NCI-H1105 treated with DMSO at 0.1 percent for 48 hours (cell line): ENCODE measurements at regions not wholly inside any gene's neighbourhood (a gene's known extent, or its start where the extent isn't known, plus 50 kb on each side); places are given as distances from the start of the nearest gene placed in this dataset.

Experiments used
- DNase-seq: peaks from one replicate; lab custom pipeline; 2025; lab: John Stamatoyannopoulos, UW

DNA sequence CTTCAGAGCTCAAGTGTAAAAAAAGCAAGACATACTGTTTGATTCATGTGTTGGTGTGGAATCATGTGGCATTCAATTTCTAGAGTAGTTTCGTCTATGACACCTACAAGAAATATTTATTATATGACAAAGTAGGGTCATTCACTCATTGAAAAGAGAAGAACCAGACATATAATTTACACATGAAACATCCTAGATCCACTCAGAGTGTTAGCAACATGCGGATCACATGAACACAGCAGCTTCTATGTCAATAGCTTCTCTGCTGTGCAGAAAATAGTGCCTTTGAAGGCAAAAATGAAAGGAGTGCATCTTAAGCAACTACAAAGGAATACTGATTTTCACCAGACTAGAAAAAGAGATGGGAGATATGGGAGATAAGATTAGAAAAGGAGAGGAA, 569.8 kb downstream of the RPS29 start:
- no peak for DNase-seq

- DNase-seq = no peak
Observed at GRCh38 chr14:49014476-49014875, 571.7 kb downstream of the RPS29 start.

GRCh38 chr14:49008363-49008762, 577.8 kb downstream of the RPS29 start:
- DNase-seq = no peak

GRCh38 chr14:48991141-48991540, 595.0 kb downstream of the RPS29 start:
- DNase-seq = no peak

DNA sequence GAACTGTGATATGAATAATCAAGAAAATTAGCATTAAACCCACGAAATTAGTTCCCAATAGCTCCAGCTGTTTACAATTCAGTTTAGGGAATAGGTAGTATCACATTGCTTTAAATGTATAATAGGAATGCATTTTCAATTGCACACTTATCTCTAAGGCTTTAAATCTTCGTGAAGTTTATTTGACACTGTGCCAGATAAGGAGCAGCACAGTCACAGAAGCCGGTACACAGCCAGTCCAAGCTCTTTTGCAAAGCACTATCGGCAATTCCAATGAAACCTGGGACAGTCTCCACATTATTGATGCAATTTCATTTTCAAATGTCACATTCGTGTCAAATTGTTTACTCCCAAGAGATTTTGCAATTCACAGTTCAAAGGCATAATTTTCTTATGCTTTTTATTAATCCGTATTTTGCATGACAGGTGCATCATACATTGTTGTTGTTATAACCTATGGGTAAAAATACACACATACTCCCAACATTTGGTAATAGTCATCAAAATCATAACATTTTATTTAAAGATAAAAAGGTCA, 602.8 kb downstream of the RPS29 start:
- peak; percentile 46 for DNase-seq

DNA sequence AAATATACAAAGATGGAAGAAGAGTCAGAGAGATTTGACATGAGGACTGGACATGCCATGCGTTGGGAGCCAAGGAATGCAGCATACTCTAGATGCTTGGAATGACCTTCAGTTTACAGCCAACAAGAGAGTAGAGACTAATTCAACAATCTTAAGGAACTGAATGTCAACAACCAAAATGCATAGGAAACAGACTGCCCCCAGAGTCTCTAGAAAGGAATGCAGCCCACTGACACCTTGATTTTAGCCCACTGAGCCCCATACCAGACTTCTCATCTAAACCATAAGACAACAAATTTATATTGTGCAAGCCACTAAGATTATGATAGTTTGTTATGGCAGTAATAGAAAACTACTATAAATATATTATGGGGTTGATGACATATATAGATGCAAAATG, 611.2 kb downstream of the RPS29 start:
- no peak for DNase-seq

- no peak for DNase-seq
Observed at GRCh38 chr14:48973151-48973550, 613.0 kb downstream of the RPS29 start.

GRCh38 chr14:48970943-48971342, 615.2 kb downstream of the RPS29 start:
- DNase-seq = no peak

DNA sequence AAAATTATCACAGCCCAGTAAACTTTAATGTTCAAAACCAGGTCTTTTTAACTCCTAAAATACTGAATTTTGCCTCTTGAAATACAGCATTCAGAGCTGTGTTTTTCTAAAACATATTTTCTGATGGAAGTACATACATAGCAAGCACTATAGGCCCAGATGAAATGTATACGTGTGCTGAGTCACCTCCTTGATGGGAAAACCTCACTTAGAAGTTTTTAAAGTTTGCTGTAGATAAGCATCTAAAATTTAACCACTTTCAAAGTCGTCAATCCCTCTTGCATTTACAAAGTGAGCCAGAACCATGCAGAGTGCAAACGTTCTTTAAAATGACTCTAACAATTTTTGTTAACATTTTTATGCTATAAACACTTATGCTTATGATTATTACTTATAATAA, 618.8 kb downstream of the RPS29 start:
- no peak for DNase-seq

- no peak for DNase-seq
Observed at GRCh38 chr14:48963231-48963790, 622.9 kb downstream of the RPS29 start.

GRCh38 chr14:48957486-48957885, 628.7 kb downstream of the RPS29 start:
- DNase-seq = no peak

GRCh38 chr14:48955857-48956256, 630.3 kb downstream of the RPS29 start:
- DNase-seq = no peak

DNA sequence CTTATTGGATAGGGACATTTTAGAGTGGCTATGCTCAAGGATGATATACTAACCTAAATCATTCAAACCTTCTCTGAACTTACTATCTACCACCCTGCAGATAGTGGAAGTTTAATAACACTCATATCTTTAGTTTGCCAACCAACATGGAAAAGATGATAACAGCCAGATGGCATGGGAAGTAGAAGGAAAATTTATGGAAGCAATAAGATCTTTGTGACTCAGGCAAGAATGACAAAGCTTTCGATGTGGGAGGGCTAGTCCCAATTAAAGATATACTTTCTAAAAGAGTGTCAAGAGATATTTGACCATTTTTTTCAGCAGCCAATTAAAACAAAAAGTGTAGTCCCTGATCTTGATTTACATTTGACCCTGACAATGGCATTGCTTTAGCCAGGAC, 631.7 kb downstream of the RPS29 start:
- DNase-seq = no peak

GRCh38 chr14:48944809-48945208, 641.4 kb downstream of the RPS29 start:
- no peak for DNase-seq

DNA sequence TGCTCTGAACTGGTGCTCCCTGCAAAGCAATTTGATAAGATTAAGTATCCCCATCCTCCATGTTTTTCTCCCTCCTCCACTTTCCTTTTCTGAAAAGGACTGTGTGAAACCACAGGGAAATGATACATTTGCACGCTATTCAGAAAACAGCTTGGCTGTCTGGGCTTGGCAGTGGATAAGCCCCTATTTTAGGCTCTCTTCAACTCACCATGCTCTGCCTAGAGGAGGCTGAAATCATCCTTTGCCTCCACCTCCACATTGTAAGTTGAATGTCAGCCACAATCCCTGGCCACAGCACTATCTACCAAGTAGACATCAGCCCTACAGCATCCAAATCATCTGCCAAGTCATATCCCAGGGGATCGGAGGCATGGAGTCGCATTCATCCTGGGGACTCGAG, 642.3 kb downstream of the RPS29 start:
- no peak for DNase-seq

DNA sequence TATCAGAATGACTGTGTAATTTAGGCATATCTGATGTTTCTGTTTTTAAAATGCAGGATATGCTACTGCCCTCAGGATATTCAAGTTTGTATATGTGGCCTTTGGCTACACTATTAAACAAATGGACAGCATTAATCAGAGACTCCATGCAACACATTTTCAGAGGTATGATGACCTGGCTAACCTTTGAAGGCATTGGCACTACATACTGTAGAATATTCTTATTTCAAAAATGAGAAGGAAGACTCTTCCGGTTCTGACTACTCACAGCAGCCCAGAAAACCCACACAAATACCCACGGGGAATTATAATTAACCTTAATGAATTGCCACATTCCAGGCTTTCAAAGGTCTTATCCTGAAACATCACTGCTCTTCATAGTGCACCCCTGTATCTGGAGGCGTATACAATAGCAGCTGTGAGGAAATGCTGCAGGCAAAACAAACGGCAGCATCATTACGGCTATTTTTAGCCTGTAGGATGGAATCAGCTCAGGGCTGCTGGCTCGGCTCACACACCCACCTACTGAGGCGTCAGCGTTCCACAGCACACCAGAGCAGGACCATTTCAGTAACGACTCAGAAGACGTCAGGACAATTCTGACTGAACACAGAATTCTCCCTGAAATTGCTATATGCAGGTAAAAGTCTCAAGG, 648.5 kb downstream of the RPS29 start:
- DNase-seq = no peak

- no peak for DNase-seq
Observed at GRCh38 chr14:48936849-48937248, 649.3 kb downstream of the RPS29 start.

DNA sequence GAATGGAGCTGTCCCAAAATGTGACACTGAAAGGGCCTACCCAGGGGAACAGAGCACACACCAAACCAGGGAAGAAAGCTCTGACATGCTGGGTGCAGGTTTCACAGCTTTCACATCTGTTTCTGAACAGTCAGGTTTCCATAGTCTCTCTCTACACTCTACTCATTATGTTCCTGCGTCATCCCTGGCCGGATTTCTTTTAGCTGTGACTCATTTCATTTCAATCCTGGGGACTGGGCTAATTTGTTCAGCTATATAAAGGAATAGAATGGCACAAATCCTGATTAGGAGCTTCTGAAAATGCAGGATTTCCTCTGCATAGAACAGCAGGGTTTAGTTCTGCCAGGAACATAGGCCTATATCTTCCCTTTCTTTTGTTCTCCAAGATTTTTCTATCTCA, 649.8 kb downstream of the RPS29 start:
- DNase-seq = no peak

DNA sequence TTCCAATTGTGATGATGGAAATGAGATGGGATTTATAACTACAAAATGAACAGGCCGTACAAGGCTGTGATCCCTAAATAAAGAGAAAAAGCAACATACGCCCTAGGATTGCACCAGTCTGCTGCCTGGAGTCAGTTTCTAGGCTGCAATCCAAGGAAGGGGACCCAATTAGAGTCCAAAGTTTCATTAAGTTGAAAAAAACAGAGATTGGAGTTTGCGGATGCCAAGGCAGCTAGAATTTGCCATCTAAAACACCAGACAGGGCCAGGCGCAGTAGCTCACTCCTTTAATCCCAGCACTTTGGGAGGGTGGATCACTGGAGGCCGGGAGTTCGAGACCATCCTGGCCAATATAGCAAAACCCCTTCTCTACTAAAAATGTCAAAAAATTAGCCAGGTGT, 661.0 kb downstream of the RPS29 start:
- DNase-seq = no peak

DNA sequence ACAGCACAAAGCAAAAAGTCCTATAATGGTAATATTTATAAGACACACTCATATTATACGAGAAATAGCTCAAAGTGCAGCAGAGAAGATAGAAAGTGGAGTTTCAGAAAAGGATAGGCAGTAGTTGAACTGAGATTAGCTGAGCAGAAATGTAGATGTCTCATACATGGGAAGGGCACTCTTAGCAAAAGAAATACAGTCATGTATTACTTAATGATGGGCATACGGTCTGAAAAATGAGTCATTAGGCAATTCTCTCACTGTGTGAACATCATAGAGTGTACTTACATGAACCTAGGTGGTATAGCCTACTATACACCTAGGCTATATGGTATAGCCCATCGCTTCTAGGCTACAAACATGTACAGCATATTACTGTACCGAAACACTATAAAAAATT, 671.3 kb downstream of the RPS29 start:
- DNase-seq = no peak

DNA sequence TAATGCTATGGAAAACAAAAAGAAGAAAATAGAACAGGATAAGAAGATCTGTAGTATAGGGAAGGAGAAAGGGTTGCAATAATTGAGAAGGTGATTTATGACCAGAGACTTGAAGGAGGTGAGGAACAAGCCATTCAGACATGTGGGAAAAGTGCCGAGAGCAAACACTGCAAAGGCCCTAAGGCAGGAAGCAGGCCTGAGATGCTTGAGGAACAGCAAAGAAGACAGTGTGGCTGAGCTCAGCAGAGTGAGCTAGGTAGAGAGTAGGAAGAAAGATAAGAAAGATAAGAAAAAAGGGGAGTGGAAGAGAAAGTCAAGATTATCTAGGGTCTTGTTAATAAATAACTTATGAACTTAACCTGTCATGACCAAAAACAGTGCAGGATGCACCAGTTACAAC, 671.8 kb downstream of the RPS29 start:
- DNase-seq = no peak

GRCh38 chr14:48900565-48900964, 685.6 kb downstream of the RPS29 start:
- no peak for DNase-seq

- no peak for DNase-seq
Observed at GRCh38 chr14:48890333-48890732, 695.8 kb downstream of the RPS29 start.

GRCh38 chr14:48876806-48877340, 709.3 kb downstream of the RPS29 start:
- DNase-seq = peak; percentile 91
